Activated T-helper 17 cell treated with anti-CD3 and anti-CD28 coated beads, Interleukin-2, amount 50 U/mL, for 72 hours (primary cell): ENCODE measurements at regions not wholly inside any gene's neighbourhood (a gene's known extent, or its start where the extent isn't known, plus 50 kb on each side); places are given as distances from the start of the nearest gene placed in this dataset.

Source experiments
- ATAC-seq: fragments of 150-1000 bp; cut with Tn5 transposase; replicated peaks from 2 replicates; pipeline ENCODE4 v1.10.0; 2021; ENCODE audit warnings: mild to moderate bottlenecking, moderate library complexity
- H3K27ac Mint-ChIP-seq: one replicate; pipeline ENCODE4 v1.8.0; 2022; ENCODE audit warnings: mixed read lengths
- H3K27me3 Mint-ChIP-seq: one replicate; pipeline ENCODE4 v1.8.0; 2022; ENCODE audit warnings: mixed read lengths
- H3K36me3 Mint-ChIP-seq: one replicate; pipeline ENCODE4 v1.8.0; 2022; ENCODE audit warnings: low read depth, mild to moderate bottlenecking, mixed read lengths
- H3K4me1 Mint-ChIP-seq: one replicate; pipeline ENCODE4 v1.8.0; 2022; ENCODE audit warnings: mixed read lengths
- H3K4me3 Mint-ChIP-seq: one replicate; pipeline ENCODE4 v1.8.0; 2022; ENCODE audit warnings: mild to moderate bottlenecking, mixed read lengths
- H3K9me3 Mint-ChIP-seq: one replicate; pipeline ENCODE4 v1.8.0; 2022; ENCODE audit warnings: mixed read lengths

GRCh38 chr4:28354880-28355656, 1494.4 kb downstream of the STIM2 start:
- no peaks in the 10 kb centered on the region for H3K36me3 Mint-ChIP-seq
- no peak overlapping the region for H3K4me3 Mint-ChIP-seq
- H3K4me1 Mint-ChIP-seq = no peaks in the 10 kb centered on the region
- H3K27ac Mint-ChIP-seq = no peak overlapping the region
- no peak for ATAC-seq
- peaks cover 14% of the 10 kb centered on the region for H3K9me3 Mint-ChIP-seq
- no peaks in the 10 kb centered on the region for H3K27me3 Mint-ChIP-seq

- H3K27ac Mint-ChIP-seq = no peak overlapping the region
- no peak for ATAC-seq
- H3K36me3 Mint-ChIP-seq = no peaks in the 10 kb centered on the region
- H3K9me3 Mint-ChIP-seq = peaks cover 6% of the 10 kb centered on the region
- no peak overlapping the region for H3K4me3 Mint-ChIP-seq
- no peaks in the 10 kb centered on the region for H3K4me1 Mint-ChIP-seq
- no peaks in the 10 kb centered on the region for H3K27me3 Mint-ChIP-seq
These were observed 1497.3 kb downstream of the STIM2 start for GRCh38 chr4:28357990-28358389.

- no peak overlapping the region for H3K4me3 Mint-ChIP-seq
- no peak for ATAC-seq
- H3K36me3 Mint-ChIP-seq = no peaks in the 10 kb centered on the region
- no peaks in the 10 kb centered on the region for H3K27me3 Mint-ChIP-seq
- peaks cover 4% of the 10 kb centered on the region for H3K9me3 Mint-ChIP-seq
- H3K4me1 Mint-ChIP-seq = no peaks in the 10 kb centered on the region
- no peak overlapping the region for H3K27ac Mint-ChIP-seq
These were observed 1498.0 kb downstream of the STIM2 start for GRCh38 chr4:28358606-28359005.

- Mint-ChIP-seq H3K27me3 (no peaks in the 10 kb centered on the region), H3K36me3 (no peaks in the 10 kb centered on the region), H3K9me3 (peaks cover 4% of the 10 kb centered on the region), H3K27ac (no peak overlapping the region), H3K4me1 (no peaks in the 10 kb centered on the region), H3K4me3 (no peak overlapping the region)
- no peak for ATAC-seq
These were observed 1500.0 kb downstream of the STIM2 start for GRCh38 chr4:28360681-28361080.

GRCh38 chr4:28362169-28362568, 1501.5 kb downstream of the STIM2 start:
- Mint-ChIP-seq H3K4me3 (no peak overlapping the region), H3K27me3 (no peaks in the 10 kb centered on the region)
- no peak for ATAC-seq

GRCh38 chr4:28369499-28369898, 1508.9 kb downstream of the STIM2 start:
- H3K36me3 Mint-ChIP-seq = no peaks in the 10 kb centered on the region
- H3K27me3 Mint-ChIP-seq = no peaks in the 10 kb centered on the region
- H3K4me3 Mint-ChIP-seq = no peak overlapping the region
- ATAC-seq = no peak
- H3K9me3 Mint-ChIP-seq = peaks cover 11% of the 10 kb centered on the region
- H3K4me1 Mint-ChIP-seq = no peaks in the 10 kb centered on the region
- no peak overlapping the region for H3K27ac Mint-ChIP-seq

More at GRCh38 chr4:28362169-28362568, 1501.5 kb downstream of the STIM2 start:
- H3K4me1 Mint-ChIP-seq = no peaks in the 10 kb centered on the region
- H3K9me3 Mint-ChIP-seq = peaks cover 4% of the 10 kb centered on the region
- no peak overlapping the region for H3K27ac Mint-ChIP-seq
- H3K36me3 Mint-ChIP-seq = no peaks in the 10 kb centered on the region

- Mint-ChIP-seq H3K27ac (no peak overlapping the region), H3K36me3 (no peaks in the 10 kb centered on the region), H3K4me3 (no peak overlapping the region), H3K27me3 (no peaks in the 10 kb centered on the region), H3K4me1 (no peaks in the 10 kb centered on the region), H3K9me3 (peaks cover 17% of the 10 kb centered on the region)
- no peak for ATAC-seq
These were observed 1512.5 kb downstream of the STIM2 start for GRCh38 chr4:28373191-28373590.

GRCh38 chr4:28373601-28374000, 1513.0 kb downstream of the STIM2 start:
- no peak overlapping the region for H3K27ac Mint-ChIP-seq
- H3K27me3 Mint-ChIP-seq = no peaks in the 10 kb centered on the region
- no peak overlapping the region for H3K4me3 Mint-ChIP-seq
- H3K9me3 Mint-ChIP-seq = peaks cover 20% of the 10 kb centered on the region
- H3K4me1 Mint-ChIP-seq = no peaks in the 10 kb centered on the region
- no peak for ATAC-seq
- H3K36me3 Mint-ChIP-seq = no peaks in the 10 kb centered on the region

GRCh38 chr4:28378109-28378830, 1517.6 kb downstream of the STIM2 start:
- ATAC-seq = no peak
- Mint-ChIP-seq H3K9me3 (peaks cover 26% of the 10 kb centered on the region), H3K4me3 (no peak overlapping the region), H3K27ac (no peak overlapping the region), H3K4me1 (no peaks in the 10 kb centered on the region), H3K36me3 (no peaks in the 10 kb centered on the region), H3K27me3 (no peaks in the 10 kb centered on the region)

GRCh38 chr4:28385801-28386200, 1525.2 kb downstream of the STIM2 start:
- Mint-ChIP-seq H3K36me3 (no peaks in the 10 kb centered on the region), H3K4me3 (no peak overlapping the region), H3K27ac (no peak overlapping the region), H3K4me1 (no peaks in the 10 kb centered on the region), H3K27me3 (no peaks in the 10 kb centered on the region), H3K9me3 (peaks cover 14% of the 10 kb centered on the region)
- ATAC-seq = no peak

- ATAC-seq = no peak
- Mint-ChIP-seq H3K4me3 (no peak overlapping the region), H3K4me1 (no peaks in the 10 kb centered on the region), H3K36me3 (no peaks in the 10 kb centered on the region), H3K27ac (no peak overlapping the region), H3K9me3 (peaks cover 12% of the 10 kb centered on the region), H3K27me3 (no peaks in the 10 kb centered on the region)
These were observed 1526.1 kb downstream of the STIM2 start for GRCh38 chr4:28386776-28387175.

- ATAC-seq = no peak
These were observed 1527.8 kb downstream of the STIM2 start for GRCh38 chr4:28388471-28388870.

GRCh38 chr4:28391877-28392276, 1531.2 kb downstream of the STIM2 start:
- no peak for ATAC-seq
- H3K4me3 Mint-ChIP-seq = no peak overlapping the region
- H3K36me3 Mint-ChIP-seq = no peaks in the 10 kb centered on the region
- H3K9me3 Mint-ChIP-seq = peaks cover 10% of the 10 kb centered on the region
- no peak overlapping the region for H3K27ac Mint-ChIP-seq
- no peaks in the 10 kb centered on the region for H3K4me1 Mint-ChIP-seq
- no peaks in the 10 kb centered on the region for H3K27me3 Mint-ChIP-seq

More at GRCh38 chr4:28388471-28388870, 1527.8 kb downstream of the STIM2 start:
- H3K4me3 Mint-ChIP-seq = no peak overlapping the region
- no peaks in the 10 kb centered on the region for H3K36me3 Mint-ChIP-seq
- H3K27me3 Mint-ChIP-seq = no peaks in the 10 kb centered on the region
- H3K4me1 Mint-ChIP-seq = no peaks in the 10 kb centered on the region
- peaks cover 15% of the 10 kb centered on the region for H3K9me3 Mint-ChIP-seq
- H3K27ac Mint-ChIP-seq = no peak overlapping the region

- no peak for ATAC-seq
- no peaks in the 10 kb centered on the region for H3K36me3 Mint-ChIP-seq
- no peaks in the 10 kb centered on the region for H3K27me3 Mint-ChIP-seq
- H3K27ac Mint-ChIP-seq = no peak overlapping the region
- H3K4me1 Mint-ChIP-seq = no peaks in the 10 kb centered on the region
- no peak overlapping the region for H3K4me3 Mint-ChIP-seq
- H3K9me3 Mint-ChIP-seq = peaks cover 23% of the 10 kb centered on the region
These were observed 1542.1 kb downstream of the STIM2 start for GRCh38 chr4:28402751-28403150.

- H3K9me3 Mint-ChIP-seq = peaks cover 4% of the 10 kb centered on the region
- no peaks in the 10 kb centered on the region for H3K27me3 Mint-ChIP-seq
- no peak overlapping the region for H3K27ac Mint-ChIP-seq
- no peak overlapping the region for H3K4me3 Mint-ChIP-seq
- no peaks in the 10 kb centered on the region for H3K4me1 Mint-ChIP-seq
- no peaks in the 10 kb centered on the region for H3K36me3 Mint-ChIP-seq
- no peak for ATAC-seq
These were observed 1560.6 kb downstream of the STIM2 start for GRCh38 chr4:28421221-28421620.
